HG03521 (cell line): ENCODE measurements at regions not wholly inside any gene's neighbourhood (a gene's known extent, or its start where the extent isn't known, plus 50 kb on each side); places are given as distances from the start of the nearest gene placed in this dataset.
"Not testable (repeated sequence)": the region's sequence is repeated elsewhere in the genome, so short reads cannot be mapped to it uniquely, and the experiment has no call there.

ENCODE experiments used
- ATAC-seq: cut with Tn5 transposase; IDR thresholded peaks from one replicate; pipeline ENCODE4 v1.9.1; 2021; ENCODE audit warnings: mild to moderate bottlenecking, moderate library complexity; ENCODE audit not compliant: unreplicated experiment

DNA sequence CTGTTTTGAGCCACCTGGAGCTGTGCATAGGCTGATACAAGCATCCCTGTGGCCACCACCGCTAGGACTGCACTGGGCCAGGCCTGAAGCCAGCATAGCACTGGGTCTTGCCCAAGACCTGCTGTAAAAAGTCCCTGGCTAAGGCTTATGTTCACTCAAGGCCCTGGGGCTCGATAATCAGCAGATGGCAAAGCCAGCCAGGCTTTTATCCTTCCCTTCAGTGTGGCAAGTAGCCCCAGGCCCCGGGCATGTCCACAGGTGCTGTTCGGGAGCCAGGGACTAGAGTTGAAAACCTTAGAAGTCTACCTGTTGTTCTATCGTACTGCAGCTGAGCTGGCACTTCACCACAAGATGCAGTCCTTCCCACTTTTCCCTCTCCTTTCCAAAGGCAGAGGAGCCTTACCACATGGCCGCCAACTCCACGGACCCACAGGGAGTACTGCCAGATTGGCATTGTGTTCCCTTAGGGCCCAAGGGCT is 226.4 kb upstream of the ZNF217 start:
- no peak for ATAC-seq

GRCh38 chr20:53818457-53819177 is 225.0 kb upstream of the ZNF217 start:
- ATAC-seq, result no peak

DNA sequence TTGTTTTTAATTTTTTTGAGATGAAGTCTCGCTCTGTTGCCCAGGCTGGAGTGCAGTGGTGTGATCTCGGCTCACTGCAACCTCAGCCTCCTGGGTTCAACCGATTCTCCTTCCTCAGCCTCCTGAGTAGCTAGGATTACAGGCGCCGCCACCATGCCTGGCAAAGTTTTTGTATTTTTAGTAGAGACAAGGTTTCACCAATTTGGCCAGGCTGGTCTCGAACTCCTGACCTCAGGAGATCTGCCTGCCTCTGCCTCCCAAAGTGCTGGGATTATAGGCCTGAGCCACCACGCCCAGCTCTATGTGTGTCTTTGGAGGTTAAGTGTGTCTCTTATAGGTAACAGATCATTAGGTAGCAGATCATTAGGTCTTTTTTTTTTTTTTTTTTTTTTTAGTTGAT is 223.9 kb upstream of the ZNF217 start:
- ATAC-seq, result not testable (repeated sequence)

GRCh38 chr20:53816872-53817398 is 223.3 kb upstream of the ZNF217 start:
- ATAC-seq, result no peak

DNA sequence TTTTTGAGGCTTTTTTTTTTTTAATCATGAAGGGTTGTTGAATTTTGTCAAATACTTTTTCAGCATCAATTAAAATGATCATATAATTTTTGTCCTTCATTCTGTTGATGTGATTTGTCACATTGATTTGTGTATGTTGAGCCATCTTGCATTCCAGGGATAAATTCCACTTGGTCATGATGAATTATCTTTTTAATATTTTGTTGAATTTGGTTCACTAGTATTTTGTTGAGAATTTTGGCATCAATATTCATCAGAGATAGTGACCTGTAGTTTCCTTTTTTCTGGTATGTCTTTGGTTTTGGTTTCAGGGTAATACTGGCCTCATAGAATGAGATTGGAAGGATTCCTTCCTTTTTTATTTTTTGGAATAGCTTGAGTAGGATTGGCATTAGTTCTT is 221.9 kb upstream of the ZNF217 start:
- no peak for ATAC-seq

DNA sequence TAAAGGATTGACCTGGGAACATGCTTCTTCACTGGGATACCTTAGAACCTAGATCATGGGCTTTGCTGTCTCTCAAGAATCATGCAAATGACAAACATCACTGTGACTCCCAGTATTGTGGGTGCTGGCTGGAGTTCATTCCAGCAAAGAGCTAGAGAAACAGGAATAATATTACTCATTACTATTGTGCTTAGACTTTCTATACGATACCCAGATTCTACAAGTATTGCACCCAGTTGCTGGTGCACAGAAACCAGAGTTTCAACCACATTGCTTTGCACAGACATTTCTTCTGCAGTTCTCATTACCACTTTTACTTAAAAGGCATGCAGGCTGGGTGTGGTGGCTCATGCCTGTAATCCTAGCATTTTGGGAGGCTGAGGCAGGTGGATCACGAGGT is 220.4 kb upstream of the ZNF217 start:
- no peak for ATAC-seq

GRCh38 chr20:53813636-53814035 is 220.0 kb upstream of the ZNF217 start:
- ATAC-seq, result no peak

- no peak for ATAC-seq
These were observed 217.9 kb upstream of the ZNF217 start for GRCh38 chr20:53811577-53811976.

GRCh38 chr20:53810661-53811355 is 217.2 kb upstream of the ZNF217 start:
- no peak for ATAC-seq

- ATAC-seq, result no peak
These were observed 216.2 kb upstream of the ZNF217 start for GRCh38 chr20:53809728-53810365.

DNA sequence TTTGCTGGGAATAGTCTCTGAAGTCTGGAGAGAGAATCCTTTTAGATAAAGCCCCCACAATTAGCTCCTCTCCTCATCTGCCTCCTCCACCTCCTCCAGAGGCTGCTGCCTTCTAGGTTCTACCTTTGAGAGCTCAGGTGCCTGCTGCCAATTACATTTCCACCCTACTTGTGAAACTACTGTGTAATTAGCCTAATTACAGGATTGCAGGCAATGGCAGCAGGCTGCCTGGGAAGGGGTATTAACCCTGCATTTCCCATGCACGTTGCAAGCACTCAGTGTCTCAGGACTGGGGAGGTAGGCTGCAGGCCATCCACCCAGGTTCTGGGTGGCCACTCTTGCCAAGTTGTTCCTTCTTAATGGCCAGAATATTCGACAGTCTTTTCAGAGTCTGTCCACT is 215.6 kb upstream of the ZNF217 start:
- ATAC-seq, result no peak

DNA sequence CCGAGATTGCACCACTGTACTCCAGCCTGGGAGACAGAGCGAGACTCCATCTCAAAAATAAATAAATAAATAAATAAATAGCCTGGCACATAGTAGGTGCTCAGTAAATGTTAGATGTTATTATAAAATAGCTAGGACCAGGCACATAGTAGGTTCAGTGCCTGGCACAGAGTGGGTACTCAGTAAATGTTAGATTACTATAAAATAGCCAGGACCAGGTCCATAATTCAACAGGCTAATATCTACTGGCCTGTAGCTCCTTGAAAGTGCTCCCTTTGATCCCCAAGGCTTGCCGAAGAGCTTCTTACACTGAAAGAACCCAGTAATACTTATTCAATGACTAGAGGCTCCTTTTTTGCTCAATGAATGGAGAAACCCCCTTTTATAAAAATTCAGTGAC is 215.1 kb upstream of the ZNF217 start:
- ATAC-seq, result no peak

DNA sequence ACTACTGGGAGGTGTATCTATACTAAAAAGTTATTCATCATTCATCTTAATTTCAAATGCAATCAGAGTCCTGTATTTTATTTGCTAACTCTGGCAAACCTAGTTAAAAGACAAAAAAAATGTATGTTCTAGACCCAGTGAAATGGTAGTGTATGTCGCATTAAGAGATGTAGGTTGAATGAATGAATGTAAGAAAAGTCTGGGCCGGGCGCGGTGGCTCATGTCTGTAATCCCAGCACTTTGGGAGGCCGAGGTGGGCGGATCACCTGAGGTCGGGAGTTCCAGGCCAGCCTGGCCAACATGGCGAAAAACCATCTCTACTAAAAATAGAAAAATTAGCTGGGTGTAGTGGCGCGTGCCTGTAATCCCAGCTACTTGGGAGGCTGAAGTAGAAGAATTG is 214.7 kb upstream of the ZNF217 start:
- not testable (repeated sequence) for ATAC-seq

- no peak for ATAC-seq
These were observed 213.2 kb upstream of the ZNF217 start for GRCh38 chr20:53806683-53807401.

DNA sequence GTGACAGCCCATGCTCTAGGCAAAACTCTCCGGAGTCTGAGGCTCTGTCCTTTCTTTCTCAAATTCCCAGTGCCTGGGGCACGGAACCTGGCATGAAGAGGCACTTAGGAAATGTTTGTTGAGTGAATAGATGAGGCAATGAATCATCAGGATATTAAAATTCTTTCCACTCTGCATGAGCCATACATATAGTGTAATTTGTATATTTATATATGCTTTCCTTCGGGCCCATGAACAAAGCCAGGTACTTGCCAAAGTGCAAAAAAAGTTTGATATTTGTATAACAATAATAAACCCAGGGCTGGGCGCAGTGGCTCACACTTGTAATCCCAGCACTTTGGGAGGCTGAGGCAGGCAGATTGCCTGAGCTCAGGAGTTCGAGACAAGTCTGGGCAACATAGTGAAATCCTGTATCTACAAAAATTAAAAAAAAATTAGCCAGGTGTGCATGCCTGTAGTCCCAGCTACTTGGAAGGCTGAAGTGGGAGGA is 212.3 kb upstream of the ZNF217 start:
- no peak for ATAC-seq

DNA sequence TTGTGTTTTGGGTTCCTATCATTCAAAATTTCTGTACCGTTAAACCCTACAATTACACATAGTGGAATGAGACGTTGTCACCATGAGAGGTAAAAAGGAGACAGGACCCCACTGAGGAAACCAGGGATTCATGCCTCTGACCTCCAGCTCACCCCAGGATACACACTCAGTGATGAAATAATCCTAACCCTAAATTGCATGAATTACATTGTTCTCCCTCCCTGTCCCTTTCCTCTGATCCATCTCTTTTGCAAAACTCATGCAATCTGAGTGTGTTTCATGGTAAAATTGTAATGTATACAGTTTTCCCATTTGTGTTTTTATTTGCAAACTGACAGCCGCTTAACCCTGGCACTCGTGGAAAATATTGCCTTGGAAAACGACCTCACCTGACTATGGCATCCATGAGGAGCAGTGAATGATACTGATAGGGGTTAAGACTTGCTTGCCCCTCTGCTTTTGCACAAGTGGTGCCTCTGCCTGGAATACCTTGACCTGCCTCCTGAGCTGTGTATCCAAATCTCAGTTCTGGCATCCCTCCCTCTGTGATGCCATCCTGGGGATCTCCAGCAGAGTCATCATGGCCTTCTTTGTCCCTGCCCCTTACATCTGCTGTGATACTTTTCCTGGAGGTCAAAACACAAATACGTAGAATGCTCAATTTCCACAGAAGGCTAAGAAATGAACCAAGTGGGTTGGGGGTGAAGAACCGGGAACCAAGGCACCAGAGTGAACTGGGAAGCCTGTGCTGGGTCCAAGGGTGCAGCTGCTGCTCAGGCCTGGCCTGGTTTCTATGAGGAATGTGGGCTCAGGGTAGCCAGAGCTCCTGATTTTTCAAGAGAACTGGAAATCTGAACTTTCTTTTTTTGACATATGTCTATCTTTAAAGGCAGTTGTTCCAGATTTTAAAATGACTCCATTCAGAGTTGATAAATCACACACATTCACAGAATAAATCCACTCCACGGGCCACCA is 211.6 kb upstream of the ZNF217 start:
- ATAC-seq, result no peak

- not testable (repeated sequence) for ATAC-seq
These were observed 210.7 kb upstream of the ZNF217 start for GRCh38 chr20:53804308-53804707.

- ATAC-seq, result no peak
These were observed 210.0 kb upstream of the ZNF217 start for GRCh38 chr20:53803492-53804155.
